Limb (tissue), 2 donors: ENCODE measurements at regions not wholly inside any gene's neighbourhood (a gene's known extent, or its start where the extent isn't known, plus 50 kb on each side); places are given as distances from the start of the nearest gene placed in this dataset.
"Not testable (repeated sequence)": the region's sequence is repeated elsewhere in the genome, so short reads cannot be mapped to it uniquely, and the experiment has no call there.

Experiments
- DNase-seq, 2 donors: peaks; one replicate each; pipeline ENCODE4 v3.0.0-alpha.2; 2016; ENCODE audit errors: extremely low spot score in 2 of 2

- no peak for DNase-seq
These were observed 59.9 kb downstream of the MINAR1 start for GRCh38 chr15:79492065-79492464.

- no peak for DNase-seq
These were observed 62.3 kb downstream of the MINAR1 start for GRCh38 chr15:79494384-79494909.

- no peak for DNase-seq
These were observed 63.0 kb downstream of the MINAR1 start for GRCh38 chr15:79494963-79495755.

- DNase-seq, result no peak
These were observed 63.6 kb downstream of the MINAR1 start for GRCh38 chr15:79495775-79496174.

- DNase-seq, result no peak
These were observed 64.7 kb downstream of the MINAR1 start for GRCh38 chr15:79496838-79497237.

GRCh38 chr15:79501086-79501485 is 69.0 kb downstream of the MINAR1 start:
- DNase-seq, result no peak

GRCh38 chr15:79505956-79506355 is 73.8 kb downstream of the MINAR1 start:
- no peak for DNase-seq

- DNase-seq, result not testable (repeated sequence)
These were observed 80.7 kb downstream of the MINAR1 start for GRCh38 chr15:79512844-79513243.

GRCh38 chr15:79513417-79513816 is 81.3 kb downstream of the MINAR1 start:
- no peak for DNase-seq

GRCh38 chr15:79513940-79514339 is 81.8 kb downstream of the MINAR1 start:
- no peak for DNase-seq

- DNase-seq, result no peak
These were observed 83.3 kb downstream of the MINAR1 start for GRCh38 chr15:79515300-79516027.

- no peak for DNase-seq
These were observed 84.0 kb downstream of the MINAR1 start for GRCh38 chr15:79516155-79516554.

- DNase-seq, result no peak
These were observed 84.5 kb downstream of the MINAR1 start for GRCh38 chr15:79516646-79517045.

GRCh38 chr15:79519628-79520027 is 87.5 kb downstream of the MINAR1 start:
- DNase-seq, result no peak

- DNase-seq, result no peak
These were observed 88.5 kb downstream of the MINAR1 start for GRCh38 chr15:79520654-79521053.

GRCh38 chr15:79522656-79523055 is 90.5 kb downstream of the MINAR1 start:
- DNase-seq, result no peak

GRCh38 chr15:79523266-79523665 is 91.1 kb downstream of the MINAR1 start:
- no peak for DNase-seq

GRCh38 chr15:79524531-79524930 is 92.4 kb downstream of the MINAR1 start:
- no peak for DNase-seq

- DNase-seq, result no peak
These were observed 94.2 kb downstream of the MINAR1 start for GRCh38 chr15:79526376-79526775.

- DNase-seq, result no peak
These were observed 95.7 kb downstream of the MINAR1 start for GRCh38 chr15:79527821-79528220.

GRCh38 chr15:79529157-79529785 is 97.1 kb downstream of the MINAR1 start:
- no peak for DNase-seq

- no peak for DNase-seq
These were observed 103.4 kb downstream of the MINAR1 start for GRCh38 chr15:79535536-79535935.
